Hematopoietic multipotent progenitor cell treated with erythropoietin and hydrocortisone succinate and interleukin-3 and kit ligand, for 17 days (in vitro differentiated cells): ENCODE measurements at regions not wholly inside any gene's neighbourhood (a gene's known extent, or its start where the extent isn't known, plus 50 kb on each side); places are given as distances from the start of the nearest gene placed in this dataset.
"Not testable (repeated sequence)": the region's sequence is repeated elsewhere in the genome, so short reads cannot be mapped to it uniquely, and the experiment has no call there.

ENCODE experiments used
- DNase-seq: peaks from one replicate; pipeline ENCODE4 v3.0.0-alpha.2; 2015; ENCODE audit warnings: low spot score

GRCh38 chr2:131584380-131584779, 56.7 kb downstream of the CCDC74A start:
- DNase-seq, result no peak

GRCh38 chr2:131584940-131585339, 57.3 kb downstream of the CCDC74A start:
- no peak for DNase-seq

DNA sequence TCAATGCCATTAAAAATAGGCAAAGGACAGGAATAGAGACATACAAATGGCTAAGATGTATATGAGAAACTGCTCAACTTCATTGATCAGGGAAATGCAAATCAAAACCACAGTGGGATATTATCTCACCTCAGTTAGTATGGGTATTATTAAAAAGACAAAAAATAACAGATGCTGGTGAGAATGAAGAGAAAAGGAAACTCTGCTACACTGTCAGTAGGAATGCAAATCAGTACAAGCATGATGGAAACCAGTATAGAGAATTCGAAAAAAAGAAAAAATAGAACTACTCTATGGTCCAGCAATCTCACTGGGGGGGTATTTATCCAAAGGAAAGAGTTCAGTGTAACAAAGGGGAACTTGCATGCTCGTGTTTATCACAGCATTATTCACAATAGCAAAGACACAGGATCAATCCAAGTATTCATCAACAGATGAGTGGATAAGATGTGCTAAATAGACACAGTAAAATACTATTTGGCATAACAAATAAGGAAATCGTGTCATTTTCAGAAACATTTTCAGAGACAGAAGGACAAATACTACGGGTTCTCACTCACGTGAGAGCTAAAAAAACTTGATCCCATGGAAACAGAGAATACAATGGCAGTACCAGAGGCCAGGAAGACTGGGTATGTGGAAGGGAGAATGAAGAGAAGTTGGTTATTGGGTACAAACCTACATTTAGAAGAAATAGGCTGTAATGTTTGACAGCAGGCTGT, 60.6 kb downstream of the CCDC74A start:
- DNase-seq, result no peak

DNA sequence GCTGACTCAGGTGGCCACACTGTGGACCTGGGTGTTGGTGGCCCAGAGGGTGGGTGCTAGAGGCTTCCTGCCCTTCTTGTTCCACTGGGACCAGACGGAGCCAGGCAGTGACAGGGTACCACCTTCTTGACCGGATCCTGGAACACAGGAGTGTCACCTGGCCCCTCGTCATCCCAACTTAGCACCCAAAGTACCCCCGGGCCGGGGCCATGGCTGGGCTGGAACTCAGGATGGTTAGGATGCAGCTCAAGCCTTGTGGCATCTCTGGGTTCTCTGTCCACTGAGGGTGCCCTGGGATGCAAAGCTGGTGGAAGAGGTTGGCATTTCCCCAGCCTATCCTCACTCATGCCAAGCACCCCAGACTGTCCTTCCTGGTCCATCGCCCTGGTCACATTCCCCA, 61.4 kb downstream of the CCDC74A start:
- DNase-seq, result not testable (repeated sequence)

DNA sequence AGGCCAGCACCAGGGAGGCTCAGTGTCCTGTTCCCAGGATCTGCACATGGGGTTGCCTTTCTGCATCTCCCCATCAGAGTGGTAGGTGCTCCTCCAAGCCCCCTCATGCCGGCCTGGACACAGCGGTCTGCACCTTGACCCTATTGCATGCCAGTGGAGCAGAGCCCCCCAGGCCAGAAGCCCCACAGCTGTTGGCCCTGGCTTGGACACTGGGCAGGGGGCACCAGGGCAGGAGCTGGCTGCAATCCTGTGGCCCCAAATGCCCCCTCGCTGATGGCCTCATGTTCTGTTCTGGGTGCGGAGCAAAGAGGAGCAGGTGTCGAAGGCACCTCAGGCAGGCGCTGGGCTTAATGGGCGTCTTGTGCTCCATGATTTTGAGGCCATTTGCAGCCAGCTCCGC, 62.7 kb downstream of the CCDC74A start:
- DNase-seq, result no peak

DNA sequence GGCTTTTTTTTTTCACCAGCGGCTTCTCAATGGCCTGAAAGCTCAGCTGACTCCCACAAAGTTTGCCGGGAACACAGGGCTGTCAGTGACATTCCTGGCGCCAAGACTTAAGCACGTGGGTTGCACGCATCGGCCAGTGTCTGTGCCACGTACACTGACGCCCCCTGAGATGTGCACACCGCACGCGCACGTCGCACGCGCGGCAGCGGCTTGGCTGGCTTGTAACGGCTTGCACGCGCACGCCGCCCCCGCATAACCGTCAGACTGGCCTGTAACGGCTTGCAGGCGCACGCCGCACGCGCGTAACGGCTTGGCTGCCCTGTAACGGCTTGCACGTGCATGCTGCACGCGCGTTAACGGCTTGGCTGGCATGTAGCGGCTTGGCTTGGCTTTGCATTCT, 63.2 kb downstream of the CCDC74A start:
- no peak for DNase-seq

GRCh38 chr2:131596561-131596960, 68.9 kb downstream of the CCDC74A start:
- not testable (repeated sequence) for DNase-seq

DNA sequence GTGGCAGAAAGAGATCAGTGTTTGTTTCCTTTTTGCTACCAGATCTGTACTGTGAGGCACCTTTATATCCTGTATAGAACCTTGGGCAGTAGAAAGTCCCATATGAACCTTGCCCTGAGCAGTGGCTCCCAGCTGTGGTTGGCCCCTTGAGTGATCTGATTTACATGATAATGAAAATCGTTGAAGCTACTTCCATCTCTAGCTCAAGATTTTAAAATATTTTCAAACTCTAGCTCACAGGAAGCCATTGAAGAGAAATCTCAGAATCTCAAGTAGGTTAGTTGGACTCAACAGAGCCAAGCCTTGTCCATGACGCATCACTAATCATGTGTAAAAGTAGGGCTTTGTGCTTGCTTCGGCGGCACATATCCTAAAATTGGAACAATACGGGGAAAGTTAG, 74.8 kb downstream of the CCDC74A start:
- DNase-seq, result not testable (repeated sequence)

GRCh38 chr2:131604652-131605051, 77.0 kb downstream of the CCDC74A start:
- DNase-seq, result not testable (repeated sequence)

- DNase-seq, result not testable (repeated sequence)
Measured at GRCh38 chr2:131606366-131606765, 78.7 kb downstream of the CCDC74A start.

- DNase-seq, result not testable (repeated sequence)
Measured at GRCh38 chr2:131607056-131607455, 79.4 kb downstream of the CCDC74A start.

DNA sequence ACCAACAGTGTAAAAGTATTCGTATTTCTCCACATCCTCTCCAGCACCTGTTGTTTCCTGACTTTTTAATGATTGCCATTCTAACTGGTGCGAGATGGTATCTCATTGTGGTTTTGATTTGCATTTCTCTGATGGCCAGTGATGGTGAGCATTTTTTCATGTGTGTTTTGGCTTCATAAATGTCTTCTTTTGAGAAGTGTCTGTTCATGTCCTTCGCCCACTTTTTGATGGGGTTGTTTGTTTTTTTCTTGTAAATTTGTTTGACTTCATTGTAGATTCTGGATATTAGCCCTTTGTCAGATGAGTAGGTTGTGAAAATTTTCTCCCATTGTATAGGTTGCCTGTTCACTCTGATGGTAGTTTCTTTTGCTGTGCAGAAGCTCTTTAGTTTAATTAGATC, 86.9 kb downstream of the CCDC74A start:
- not testable (repeated sequence) for DNase-seq

GRCh38 chr2:131618320-131618719, 90.6 kb downstream of the CCDC74A start:
- not testable (repeated sequence) for DNase-seq

GRCh38 chr2:131622874-131623273, 95.2 kb downstream of the CCDC74A start:
- not testable (repeated sequence) for DNase-seq

GRCh38 chr2:131626011-131626410, 98.3 kb downstream of the CCDC74A start:
- not testable (repeated sequence) for DNase-seq

GRCh38 chr2:131626565-131626964, 98.9 kb downstream of the CCDC74A start:
- DNase-seq, result not testable (repeated sequence)

GRCh38 chr2:131627777-131628176, 100.1 kb downstream of the CCDC74A start:
- DNase-seq, result not testable (repeated sequence)

DNA sequence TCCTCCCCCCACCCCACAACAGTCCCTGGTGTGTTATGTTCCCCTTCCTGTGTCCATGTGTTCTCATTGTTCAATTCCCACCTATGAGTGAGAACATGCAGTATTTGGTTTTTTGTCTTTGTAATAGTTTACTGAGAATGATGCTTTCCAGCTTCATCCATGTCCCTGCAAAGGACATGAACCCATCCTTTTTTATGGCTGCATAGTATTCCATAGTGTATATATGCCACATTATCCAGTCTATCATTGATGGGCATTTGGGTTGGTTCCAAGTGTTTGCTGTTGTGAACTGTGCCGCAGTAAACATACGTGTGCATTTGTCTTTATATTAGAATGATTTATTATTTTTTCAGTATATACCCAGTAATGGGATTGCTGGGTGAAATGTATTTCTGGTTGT, 104.0 kb downstream of the CCDC74A start:
- DNase-seq, result not testable (repeated sequence)

DNA sequence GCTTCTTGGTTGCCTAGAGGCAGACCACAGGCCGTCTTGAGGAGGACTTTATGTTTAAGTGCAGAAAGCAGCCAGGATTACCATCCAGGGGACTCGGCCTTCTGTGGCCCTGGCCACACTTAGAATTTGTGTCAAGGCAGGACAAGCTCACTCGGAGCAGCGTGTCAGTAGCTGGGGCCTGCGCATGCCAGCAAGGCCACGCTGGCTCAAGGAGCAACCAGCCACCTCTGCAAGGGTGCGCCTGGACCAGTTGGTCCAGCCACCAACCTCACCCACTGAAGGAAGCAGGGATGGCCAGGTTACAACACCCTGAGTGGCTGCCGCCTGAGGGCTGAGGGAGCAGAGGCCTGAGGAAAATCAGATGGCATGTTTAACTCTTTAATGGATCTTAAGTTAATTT, 105.7 kb downstream of the CCDC74A start:
- not testable (repeated sequence) for DNase-seq

- not testable (repeated sequence) for DNase-seq
Measured at GRCh38 chr2:131633827-131634695, 106.4 kb downstream of the CCDC74A start.

- DNase-seq, result no peak
Measured at GRCh38 chr2:131635611-131636010, 107.9 kb downstream of the CCDC74A start.

- not testable (repeated sequence) for DNase-seq
Measured at GRCh38 chr2:131636704-131637308, 109.1 kb downstream of the CCDC74A start.
